ENCODE measurements at regions not wholly inside any gene's neighbourhood (a gene's known extent, or its start where the extent isn't known, plus 50 kb on each side); places are given as distances from the start of the nearest gene placed in this dataset.

- Mint-ChIP-seq H3K27me3 (ENCODE audit: low read depth) (no peaks in the 10 kb centered on the region), H3K36me3 (ENCODE audit: insufficient read depth in 1 of 3, low read depth in 3 of 3) (peaks cover 1 to 8% (median 4%) of the 10 kb centered on the region in 3 experiments; a peak in 5 of 7 replicates), H3K9me3 (peaks cover 5 to 6% of the 10 kb centered on the region in 2 experiments; a peak in 4 of 5 replicates), H3K27ac (no peak overlapping the region), H3K4me3 (no peak overlapping the region), H3K4me1 (peaks cover 29 to 42% of the 10 kb centered on the region in 2 experiments)
- TF ChIP-seq, protein P1, sequence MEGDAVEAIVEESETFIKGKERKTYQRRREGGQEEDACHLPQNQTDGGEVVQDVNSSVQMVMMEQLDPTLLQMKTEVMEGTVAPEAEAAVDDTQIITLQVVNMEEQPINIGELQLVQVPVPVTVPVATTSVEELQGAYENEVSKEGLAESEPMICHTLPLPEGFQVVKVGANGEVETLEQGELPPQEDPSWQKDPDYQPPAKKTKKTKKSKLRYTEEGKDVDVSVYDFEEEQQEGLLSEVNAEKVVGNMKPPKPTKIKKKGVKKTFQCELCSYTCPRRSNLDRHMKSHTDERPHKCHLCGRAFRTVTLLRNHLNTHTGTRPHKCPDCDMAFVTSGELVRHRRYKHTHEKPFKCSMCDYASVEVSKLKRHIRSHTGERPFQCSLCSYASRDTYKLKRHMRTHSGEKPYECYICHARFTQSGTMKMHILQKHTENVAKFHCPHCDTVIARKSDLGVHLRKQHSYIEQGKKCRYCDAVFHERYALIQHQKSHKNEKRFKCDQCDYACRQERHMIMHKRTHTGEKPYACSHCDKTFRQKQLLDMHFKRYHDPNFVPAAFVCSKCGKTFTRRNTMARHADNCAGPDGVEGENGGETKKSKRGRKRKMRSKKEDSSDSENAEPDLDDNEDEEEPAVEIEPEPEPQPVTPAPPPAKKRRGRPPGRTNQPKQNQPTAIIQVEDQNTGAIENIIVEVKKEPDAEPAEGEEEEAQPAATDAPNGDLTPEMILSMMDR (conservative IDR thresholded peaks at IDR 0.05): no peak
- no peak overlapping the region for H3K14ac ChIP-seq (ENCODE audit: insufficient read depth, low read length)
- no peak overlapping the region for H4K5ac ChIP-seq (ENCODE audit: insufficient read length, low read depth, low read length)
- no peak overlapping the region for H3T11ph ChIP-seq (ENCODE audit: low read length)
- no peaks in the 10 kb centered on the region for H3K27me3 ChIP-seq (ENCODE audit: insufficient read depth, low read length)
- no peak overlapping the region for H2BK15ac ChIP-seq (ENCODE audit: low read depth, low read length)
- no peaks in the 10 kb centered on the region for H3K9me3 ChIP-seq (ENCODE audit: control insufficient read depth, low read depth, low read length)
- H2BK120ac ChIP-seq (ENCODE audit: low read depth, low read length, poor library complexity, severe bottlenecking): no peak overlapping the region
- H3K23ac ChIP-seq (ENCODE audit: insufficient read length, low read depth, low read length): no peak overlapping the region
- H3K23me2 ChIP-seq (ENCODE audit: insufficient read length, low read depth, low read length, poor library complexity, severe bottlenecking): no peaks in the 10 kb centered on the region
- no peaks in the 10 kb centered on the region for H4K20me1 ChIP-seq (ENCODE audit: control insufficient read depth, insufficient read depth, insufficient read length)
- H4K8ac ChIP-seq (replicated peaks; ENCODE audit: insufficient read length, low read depth, low read length): no peak overlapping the region
- H2BK12ac ChIP-seq (ENCODE audit: insufficient read length, low read depth, low read length): no peak overlapping the region
- H2AFZ ChIP-seq (ENCODE audit: low read length): no peak overlapping the region
- no peak overlapping the region for H2BK20ac ChIP-seq (ENCODE audit: low read depth, low read length, poor library complexity, severe bottlenecking)
- no peak overlapping the region for H4K91ac ChIP-seq (ENCODE audit: insufficient read length, low read depth, low read length)
- no peaks in the 10 kb centered on the region for H3K79me1 ChIP-seq (ENCODE audit: insufficient read depth, low read depth, low read length, poor library complexity, severe bottlenecking)
- H3K9ac ChIP-seq (ENCODE audit: extremely low read depth, insufficient read length, low read length): no peak overlapping the region
- no CpG with 5 or more reads among the region's 5 CpGs for WGBS (ENCODE audit: extremely low coverage, insufficient read length, low lambda C conversion rate)
- no peak overlapping the region for H3K18ac ChIP-seq (ENCODE audit: insufficient read length, low read depth, low read length)
- H2BK5ac ChIP-seq (ENCODE audit: insufficient read length, low read length): no peak overlapping the region
- no peak for DNase-seq
- no peak overlapping the region for H3K27ac ChIP-seq (ENCODE audit: insufficient read length, low read depth, low read length)
- no peak overlapping the region for H3K56ac ChIP-seq (ENCODE audit: insufficient read length, low read depth, low read length)
- H3K4ac ChIP-seq (ENCODE audit: low read depth, low read length): no peak overlapping the region
- no peaks in the 10 kb centered on the region for H3K79me2 ChIP-seq (ENCODE audit: insufficient read depth, low read length)
- no peaks in the 10 kb centered on the region; the same call in 1 of the 2 replicates for H3K4me1 ChIP-seq (ENCODE audit: insufficient read depth, low read length)
- no peak overlapping the region for H2AK5ac ChIP-seq (ENCODE audit: insufficient read length, low read length)
- H3K4me2 ChIP-seq (ENCODE audit: insufficient read depth, insufficient read length, low read length): no peak overlapping the region
Observed at GRCh38 chr1:218027152-218027551, 257.9 kb upstream of the RRP15 start.

All from H9 (cell line).